Skeletal muscle cell (primary cell): ENCODE measurements at regions not wholly inside any gene's neighbourhood (a gene's known extent, or its start where the extent isn't known, plus 50 kb on each side); places are given as distances from the start of the nearest gene placed in this dataset.

Experiments used
- DNase-seq: peaks from one replicate; pipeline ENCODE4 v3.0.0-alpha.2; 2010; ENCODE audit warnings: low read depth
- H3K4me3 ChIP-seq: 2 replicates; pipeline ENCODE4 v1.5.1; 2011; ENCODE audit warnings: low read depth, mild to moderate bottlenecking, control low read depth, low read length, moderate library complexity

DNA sequence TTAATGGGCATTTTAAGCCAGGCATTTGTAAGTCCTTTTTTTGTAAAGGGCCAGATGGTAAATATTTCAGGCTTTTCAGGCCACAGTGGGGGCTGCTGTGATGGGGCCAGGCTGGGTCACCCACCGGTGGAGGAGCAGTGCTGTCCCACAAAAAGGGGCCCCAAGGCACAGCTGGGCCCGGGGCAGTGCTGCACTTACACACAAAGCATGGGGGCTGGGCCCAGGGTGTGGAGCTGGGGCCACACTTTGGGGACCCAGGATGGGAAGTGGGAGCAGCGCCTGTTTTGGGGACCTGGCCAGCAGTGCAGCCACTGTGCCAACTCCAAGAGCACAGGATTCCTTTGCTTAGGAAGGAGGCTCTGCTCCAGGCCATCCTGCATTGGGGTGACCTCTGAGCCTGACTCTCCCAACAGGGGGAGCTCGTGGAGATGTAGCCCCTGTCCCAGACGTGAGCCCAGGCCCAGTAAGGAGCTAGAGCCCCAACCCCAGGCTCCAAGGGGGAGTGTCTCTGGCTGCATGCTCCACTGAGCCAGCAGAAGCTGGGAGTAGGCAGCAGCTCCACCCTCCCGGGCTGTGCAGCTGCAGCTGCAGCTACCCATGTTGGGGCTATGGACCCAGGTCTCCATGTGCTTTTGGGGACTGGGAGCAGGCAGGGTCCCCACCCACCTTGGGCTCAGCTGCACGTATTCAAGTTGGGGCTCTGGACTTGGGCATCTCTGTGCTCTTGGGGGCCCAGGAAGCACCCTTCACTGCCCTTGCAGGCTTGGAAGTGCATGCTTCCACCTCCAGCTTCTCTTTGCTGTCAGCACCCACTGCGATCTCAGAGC, 1036.5 kb upstream of the CNTNAP5 start:
- H3K4me3 ChIP-seq, result no peak overlapping the region
- DNase-seq, result no peak

DNA sequence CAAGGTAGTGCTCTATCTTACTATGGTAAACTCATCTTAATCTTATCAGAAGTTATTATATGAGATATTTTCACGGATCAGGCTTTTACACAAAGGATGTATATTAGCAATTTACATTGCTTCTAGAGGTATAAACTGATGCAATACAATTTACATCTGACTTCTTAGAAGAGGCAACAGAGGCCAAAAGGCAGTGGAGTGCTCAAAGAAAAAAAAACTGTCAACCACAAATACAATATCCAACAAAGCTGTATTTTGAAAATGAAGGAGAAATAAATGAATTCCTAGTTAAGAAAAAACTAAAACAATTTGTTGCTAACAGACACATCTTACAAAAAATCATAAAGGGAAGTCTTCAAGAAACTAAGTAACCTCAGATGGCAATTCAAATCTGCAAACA, 1031.5 kb upstream of the CNTNAP5 start:
- no peak for DNase-seq
- no peak overlapping the region for H3K4me3 ChIP-seq

DNA sequence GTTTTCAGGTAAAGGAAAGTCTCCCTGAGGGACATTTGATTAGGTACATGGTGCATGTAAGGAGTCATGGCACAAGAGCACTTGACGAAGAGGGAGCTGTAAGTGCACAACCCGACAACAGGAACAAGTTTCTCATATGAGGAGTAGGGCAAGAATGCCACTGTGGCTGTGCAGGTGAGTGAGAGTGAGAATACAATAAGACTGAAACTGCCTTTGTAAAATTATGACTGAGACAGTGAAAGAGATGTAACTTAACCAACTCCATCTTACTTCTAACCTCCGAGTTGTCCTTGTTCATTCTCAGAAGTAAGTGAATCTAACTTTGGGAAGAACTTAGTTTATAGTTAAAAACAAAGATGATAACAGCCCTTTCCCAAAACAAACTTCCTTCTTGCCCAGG, 1025.8 kb upstream of the CNTNAP5 start:
- no peak for DNase-seq
- H3K4me3 ChIP-seq, result no peak overlapping the region

DNA sequence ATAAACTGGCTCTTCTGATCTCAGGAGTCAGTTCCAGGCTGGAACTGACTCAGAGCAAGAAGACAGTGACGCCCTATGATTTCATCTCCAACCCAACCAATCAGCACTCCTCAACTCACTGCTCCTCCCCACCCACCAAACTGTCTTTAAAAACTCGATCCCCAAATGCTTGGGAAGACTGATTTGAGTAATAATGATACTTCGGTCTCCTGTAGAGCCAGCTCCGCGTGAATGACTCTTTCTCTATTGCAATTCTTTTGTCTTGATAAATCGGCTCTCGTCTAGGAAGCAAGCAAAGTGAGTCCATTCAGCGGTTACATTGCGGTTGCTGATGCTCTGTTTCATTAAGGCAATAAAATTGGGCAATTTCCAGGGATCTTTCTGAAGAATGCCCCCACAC, 1025.3 kb upstream of the CNTNAP5 start:
- DNase-seq, result no peak
- no peak overlapping the region for H3K4me3 ChIP-seq

DNA sequence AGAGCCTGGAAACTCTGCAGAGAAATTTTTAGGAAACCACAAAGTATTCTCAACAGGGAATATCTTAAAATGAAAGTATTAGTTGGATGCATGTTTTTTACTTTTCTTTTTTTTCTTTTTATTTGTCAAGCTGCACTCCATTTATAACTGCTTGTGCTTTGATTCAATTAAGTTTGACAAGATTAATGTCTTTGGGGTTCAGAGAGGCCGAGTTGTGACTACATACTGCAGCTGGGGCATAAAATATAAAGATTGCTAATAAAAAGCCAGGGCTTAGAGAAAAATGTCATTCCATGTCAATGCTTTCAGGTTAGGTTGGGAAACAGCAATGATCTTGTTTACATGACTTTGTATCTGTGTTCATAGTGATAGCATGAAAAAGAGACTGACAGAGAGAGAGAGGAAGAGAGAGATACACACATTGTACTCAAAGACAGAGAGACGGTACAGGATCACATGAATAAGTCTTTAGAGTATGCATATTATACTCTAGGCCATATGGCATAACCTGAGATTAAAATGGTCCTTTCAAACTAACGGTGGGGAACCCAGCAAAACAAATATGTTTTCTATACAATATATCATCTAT, 1022.3 kb upstream of the CNTNAP5 start:
- DNase-seq, result no peak
- H3K4me3 ChIP-seq, result no peak overlapping the region

DNA sequence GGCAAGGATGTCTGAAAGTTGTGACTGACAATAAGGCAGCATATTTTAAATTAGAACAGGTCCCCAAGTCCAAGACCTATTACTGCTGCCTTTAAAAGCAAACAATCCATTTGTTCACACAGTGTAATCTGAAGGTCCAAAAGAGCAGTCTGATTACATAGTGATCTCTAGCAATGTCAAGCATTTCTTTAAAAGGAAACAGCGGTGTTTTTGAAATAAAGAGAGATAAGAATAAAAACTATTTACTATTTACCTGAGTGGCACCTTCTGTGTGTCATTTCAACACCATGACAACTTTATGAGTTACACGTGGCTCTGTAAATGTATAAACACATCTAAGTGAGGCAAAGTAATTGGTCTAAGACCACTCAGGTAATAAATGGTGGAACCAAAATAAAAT, 1009.9 kb upstream of the CNTNAP5 start:
- no peak for DNase-seq
- no peak overlapping the region for H3K4me3 ChIP-seq

DNA sequence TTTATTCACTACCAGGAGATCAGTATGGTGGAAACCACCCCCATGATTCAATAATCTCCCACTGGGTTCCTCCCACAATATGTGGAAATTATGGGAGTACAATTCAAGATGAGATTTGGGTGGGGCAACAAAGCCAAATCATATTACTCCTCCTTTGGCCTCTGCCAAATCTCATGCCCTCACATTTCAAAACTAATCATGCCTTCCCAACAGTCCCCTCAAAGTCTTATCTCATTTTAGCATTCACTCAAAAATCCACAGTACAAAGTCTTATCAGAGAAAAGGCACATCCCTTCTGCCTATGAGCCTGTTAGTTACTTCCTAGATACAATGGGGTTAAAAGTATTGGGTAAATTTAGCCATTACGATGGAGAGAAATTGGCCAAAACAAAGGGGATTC, 989.5 kb upstream of the CNTNAP5 start:
- H3K4me3 ChIP-seq, result no peak overlapping the region
- no peak for DNase-seq

DNA sequence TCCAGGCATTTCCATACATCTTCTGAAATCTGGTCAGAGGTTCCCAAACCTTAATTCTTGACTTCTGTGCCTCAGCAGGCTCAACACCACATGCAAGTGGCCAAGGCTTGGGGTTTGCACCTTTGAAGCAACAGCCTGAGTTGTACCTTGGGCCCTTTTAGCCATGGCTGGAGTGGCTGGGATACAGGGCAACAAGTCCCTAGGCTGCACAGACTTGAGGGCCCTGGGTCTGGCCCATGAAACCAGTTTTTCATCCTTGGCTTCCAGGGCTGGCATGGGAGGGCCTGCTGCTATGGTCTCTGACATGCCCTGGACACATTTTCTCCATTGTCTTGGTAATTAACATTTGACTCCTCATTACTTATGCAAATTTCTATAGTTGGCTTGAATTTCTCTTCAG, 988.8 kb upstream of the CNTNAP5 start:
- no peak overlapping the region for H3K4me3 ChIP-seq
- no peak for DNase-seq

DNA sequence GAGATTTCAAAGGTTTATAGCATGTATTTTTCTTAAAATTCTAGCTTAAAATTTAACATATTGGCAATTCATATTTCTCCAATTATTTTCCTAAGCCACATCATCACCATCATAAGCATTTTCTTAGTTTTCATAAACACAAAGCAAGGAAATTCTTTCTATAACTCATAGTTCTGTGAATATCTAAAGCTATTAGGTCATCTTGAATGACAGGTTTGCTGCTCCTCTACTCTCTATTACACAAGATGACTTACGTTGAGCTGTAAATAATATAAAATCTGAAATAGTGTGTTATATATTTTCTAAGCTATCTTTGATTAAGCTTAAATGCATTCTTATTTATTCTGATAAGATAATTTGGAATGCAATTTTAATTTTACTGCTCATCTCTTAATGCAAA, 984.6 kb upstream of the CNTNAP5 start:
- DNase-seq, result no peak
- no peak overlapping the region for H3K4me3 ChIP-seq

DNA sequence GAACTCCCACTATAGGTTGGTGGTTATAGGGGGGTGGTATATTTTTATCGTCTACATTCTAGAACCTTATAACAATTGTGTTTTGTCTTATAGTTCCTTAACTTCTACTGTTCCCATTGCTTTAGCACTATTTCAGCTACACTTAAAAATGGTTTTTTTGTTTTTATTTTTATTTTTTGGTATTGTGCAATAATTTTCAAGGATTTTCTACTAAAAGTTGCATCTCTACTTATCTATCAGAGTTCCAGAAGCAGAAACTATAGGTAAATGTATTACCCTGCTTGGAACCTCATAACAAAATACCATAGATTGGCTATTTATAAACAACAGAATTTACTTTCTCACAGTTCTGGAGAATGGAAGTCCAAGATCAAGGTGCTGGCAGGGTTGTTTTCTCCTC, 981.6 kb upstream of the CNTNAP5 start:
- no peak for DNase-seq
- H3K4me3 ChIP-seq, result no peak overlapping the region

DNA sequence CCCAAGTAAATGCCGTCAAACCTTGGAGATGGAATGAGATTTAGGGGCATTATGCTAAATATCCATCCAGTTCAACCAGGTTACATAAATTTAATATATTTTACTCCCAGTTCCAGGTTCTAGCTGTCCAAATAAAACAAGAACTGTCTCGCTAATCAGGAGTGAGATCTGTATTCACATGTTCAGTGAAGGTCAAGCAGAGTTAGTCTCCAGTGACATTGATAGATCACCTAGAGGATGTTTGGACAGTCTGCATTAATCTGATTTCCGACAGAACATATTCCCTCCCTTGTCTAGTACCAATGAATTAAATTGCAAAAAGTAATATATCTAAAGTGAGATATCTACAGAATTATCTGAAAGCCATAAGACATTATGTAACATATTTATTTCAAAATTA, 979.4 kb upstream of the CNTNAP5 start:
- no peak for DNase-seq

DNA sequence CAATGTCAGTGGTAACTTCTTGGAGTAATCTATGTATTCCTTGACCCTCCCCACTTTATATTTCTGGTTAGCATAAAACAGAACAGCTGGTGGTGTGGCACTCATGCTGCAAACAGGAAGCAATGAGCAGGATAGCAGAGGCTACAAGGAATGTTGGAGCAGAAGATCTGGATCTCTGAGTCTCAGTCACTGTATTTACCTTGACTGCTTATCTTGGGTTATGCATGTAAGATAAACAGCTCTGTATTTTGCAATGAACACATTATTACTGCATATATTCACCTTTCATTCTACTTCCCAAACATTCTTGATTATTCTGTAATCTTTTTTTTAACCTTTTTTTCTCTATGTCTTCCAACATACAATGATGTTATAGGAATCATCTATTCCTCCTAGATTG, 977.9 kb upstream of the CNTNAP5 start:
- no peak for DNase-seq
- no peak overlapping the region for H3K4me3 ChIP-seq

More for the DNA sequence above, 979.4 kb upstream of the CNTNAP5 start:
- H3K4me3 ChIP-seq, result no peak overlapping the region

DNA sequence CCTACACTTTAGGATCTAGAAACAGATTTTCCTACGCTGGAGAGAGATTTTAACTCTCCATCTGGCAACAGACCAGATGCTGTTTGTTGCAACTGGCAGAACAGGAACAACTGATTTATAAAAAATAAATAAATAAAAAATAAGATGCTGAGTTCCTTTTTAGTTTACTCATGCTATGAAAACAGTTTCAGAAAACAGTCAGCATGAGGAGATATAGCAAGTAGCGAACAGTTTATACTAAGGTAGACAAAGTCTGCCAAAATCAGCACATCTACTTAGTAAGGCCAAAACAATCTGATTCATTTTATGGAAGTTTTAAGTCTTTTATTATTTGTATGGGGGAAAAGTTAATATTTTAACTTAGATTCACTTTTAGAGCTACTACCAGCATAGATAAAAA, 974.0 kb upstream of the CNTNAP5 start:
- no peak overlapping the region for H3K4me3 ChIP-seq
- no peak for DNase-seq

DNA sequence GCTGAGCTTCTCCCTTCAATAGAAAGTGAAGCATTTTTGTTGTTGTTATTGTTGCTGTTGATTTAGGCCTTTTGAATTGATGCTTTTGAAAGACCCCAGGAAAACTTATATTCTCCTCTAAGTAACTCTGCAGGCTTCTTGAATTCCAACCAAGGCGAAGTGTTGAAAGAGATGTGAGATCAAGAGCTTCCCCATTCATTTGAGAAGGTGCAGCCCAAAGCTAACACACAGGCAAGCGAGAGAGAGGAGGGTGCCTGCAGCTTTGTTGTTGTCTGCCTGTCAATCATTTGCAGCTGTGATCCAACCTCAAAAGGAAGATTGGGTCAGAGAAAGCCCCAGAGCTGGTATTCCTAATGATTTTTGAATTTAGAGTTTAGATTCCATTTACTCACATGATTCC, 963.6 kb upstream of the CNTNAP5 start:
- DNase-seq, result no peak
- no peak overlapping the region for H3K4me3 ChIP-seq

DNA sequence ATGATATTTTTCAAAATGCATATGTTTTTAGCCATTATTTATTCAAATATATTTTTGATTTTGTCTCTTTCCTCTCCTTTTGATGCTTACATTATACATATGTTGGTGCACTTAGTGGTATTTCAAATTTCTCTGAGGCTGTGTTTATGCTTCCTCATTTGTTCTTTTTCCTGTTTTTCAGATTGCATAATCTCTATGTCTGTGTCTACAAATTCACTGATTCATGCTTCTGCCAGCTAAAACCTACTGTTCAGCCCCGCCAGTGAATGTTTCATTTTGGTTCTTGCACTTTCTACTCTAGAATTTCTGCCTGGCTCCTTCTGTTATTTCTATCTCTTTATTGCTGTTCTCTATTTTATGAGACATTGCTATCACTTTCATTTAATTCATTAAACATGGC, 951.7 kb upstream of the CNTNAP5 start:
- no peak for DNase-seq
- H3K4me3 ChIP-seq, result no peak overlapping the region

DNA sequence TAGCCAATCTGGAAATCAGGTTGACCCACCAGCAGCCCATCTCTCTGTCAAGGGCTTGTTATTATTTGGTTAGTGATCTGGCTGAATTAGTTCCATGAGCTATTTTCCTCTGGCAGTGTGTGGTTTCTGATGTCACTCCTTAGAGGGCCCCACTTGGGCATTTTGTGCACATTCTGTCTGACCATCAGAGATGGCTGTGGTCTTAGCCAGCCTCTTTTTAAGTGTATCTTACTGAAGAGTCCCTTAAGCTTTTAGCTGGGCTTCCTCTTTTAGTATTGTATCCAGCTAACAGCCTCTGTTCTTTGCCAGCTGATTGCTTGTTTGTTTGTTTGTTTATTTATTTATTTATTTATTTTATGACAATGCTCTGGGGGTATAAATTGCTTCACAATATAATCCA, 951.1 kb upstream of the CNTNAP5 start:
- no peak for DNase-seq
- H3K4me3 ChIP-seq, result no peak overlapping the region

DNA sequence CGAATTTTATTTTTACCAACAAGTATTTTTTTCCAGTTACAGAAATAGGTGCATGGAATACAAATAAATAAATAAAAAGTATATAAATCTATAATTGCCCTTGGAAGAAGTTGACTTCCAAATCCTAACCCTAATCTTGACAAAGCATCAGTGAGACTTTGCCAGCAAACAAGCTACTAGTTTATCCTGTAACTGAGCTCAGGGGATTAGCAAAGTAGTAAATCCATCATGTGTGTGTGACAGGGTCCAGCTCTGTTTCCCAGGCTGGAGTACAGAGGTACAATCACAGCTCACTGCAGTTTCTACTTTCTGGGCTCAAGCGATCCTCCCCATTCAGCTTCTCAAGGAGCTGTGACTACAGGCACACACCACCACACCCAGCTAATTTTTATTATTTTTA, 948.0 kb upstream of the CNTNAP5 start:
- no peak for DNase-seq
- no peak overlapping the region for H3K4me3 ChIP-seq

DNA sequence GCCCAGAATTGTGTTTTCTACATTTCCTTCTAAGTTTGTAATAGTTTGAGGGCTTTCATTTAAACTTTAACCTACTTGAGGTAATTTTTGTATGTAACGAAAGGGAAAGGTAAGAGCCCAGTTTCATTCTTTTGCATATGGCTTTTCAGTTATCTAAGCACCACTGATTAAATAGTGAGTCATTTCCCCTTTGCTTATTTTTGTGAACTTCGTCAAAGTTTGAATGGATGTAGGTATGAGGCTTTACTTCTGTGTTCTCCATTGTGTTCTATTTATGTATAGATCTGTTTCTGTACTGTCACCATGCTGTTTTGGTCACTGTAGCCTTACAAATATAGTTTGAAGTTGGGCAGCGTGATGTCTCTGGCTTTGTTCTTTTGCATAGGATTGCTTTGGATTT, 944.8 kb upstream of the CNTNAP5 start:
- H3K4me3 ChIP-seq, result no peak overlapping the region
- DNase-seq, result no peak

DNA sequence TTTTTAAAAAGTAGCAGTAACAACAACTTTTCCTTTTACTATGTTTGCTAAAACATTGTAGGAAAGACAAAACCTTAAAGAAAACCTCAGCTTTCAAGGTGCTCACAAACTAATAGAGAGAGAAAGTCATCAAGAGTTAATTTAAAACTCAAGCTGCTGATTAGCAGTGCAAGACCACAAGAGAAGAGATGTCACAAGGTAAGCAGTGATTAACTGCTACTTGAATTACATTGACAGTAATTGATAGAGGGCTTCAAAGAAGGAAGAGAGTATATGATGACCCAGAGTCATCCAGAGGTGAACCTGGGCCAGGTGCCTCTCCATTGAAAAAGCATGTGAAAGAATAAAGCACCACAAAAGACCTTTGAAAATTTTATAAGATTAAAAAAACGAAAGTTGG, 939.6 kb upstream of the CNTNAP5 start:
- no peak for DNase-seq
- H3K4me3 ChIP-seq, result no peak overlapping the region

DNA sequence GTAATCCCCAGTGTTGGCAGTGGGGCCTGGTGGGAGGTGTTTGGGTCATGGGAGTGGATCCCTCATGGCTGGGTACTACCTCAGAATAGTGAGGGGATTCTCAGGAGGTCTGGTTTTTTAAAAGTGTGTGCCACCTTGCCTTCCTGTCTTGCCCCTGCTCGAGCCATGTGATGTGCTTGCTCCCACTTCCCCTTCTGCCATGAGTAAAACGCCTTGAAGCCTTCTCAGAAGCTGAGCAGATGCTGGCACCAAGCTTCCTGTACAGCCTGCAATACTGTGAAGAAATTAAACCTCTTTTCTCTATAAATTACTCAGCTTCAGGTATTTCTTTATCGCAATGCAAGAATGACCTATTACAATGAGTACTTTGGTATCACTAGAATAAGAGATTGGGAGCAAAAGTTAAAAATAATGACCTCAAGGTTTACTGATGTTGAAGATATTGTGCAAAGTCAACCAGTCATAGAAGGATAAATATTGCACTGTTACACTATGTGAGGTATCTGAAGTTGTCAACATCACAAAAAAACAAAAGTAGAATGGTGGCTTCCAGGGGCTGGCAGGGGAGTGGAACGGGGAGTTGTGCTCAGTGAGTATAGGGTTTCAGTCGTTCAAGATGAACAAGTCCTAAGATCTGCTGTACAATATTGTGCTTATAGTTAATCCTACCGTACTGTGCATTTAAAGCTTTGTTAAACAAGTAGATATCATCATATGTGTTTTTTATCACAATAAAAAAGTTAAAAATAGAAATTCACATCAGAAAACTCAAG, 938.3 kb upstream of the CNTNAP5 start:
- DNase-seq, result no peak
- H3K4me3 ChIP-seq, result no peak overlapping the region

DNA sequence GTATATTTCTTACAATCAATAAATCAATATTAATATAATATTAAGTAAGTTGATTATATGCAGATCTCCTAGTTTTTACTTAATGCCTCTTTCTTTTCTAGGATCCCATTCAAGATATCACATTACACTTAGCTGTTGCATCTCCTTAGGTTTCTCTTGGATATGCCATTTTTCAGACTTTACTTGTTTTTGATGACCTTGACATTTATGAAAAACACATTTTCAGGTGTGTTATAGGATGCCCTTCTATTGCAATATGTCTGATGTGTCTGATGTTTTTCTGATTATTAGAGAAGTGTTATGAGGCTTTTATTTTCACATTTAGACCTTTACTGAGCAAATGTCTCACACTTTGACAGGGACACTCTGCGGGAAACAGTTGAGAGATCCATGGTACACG, 933.6 kb upstream of the CNTNAP5 start:
- H3K4me3 ChIP-seq, result no peak overlapping the region
- DNase-seq, result no peak
